ENCODE measurements at regions not wholly inside any gene's neighbourhood (a gene's known extent, or its start where the extent isn't known, plus 50 kb on each side); places are given as distances from the start of the nearest gene placed in this dataset.

DNA sequence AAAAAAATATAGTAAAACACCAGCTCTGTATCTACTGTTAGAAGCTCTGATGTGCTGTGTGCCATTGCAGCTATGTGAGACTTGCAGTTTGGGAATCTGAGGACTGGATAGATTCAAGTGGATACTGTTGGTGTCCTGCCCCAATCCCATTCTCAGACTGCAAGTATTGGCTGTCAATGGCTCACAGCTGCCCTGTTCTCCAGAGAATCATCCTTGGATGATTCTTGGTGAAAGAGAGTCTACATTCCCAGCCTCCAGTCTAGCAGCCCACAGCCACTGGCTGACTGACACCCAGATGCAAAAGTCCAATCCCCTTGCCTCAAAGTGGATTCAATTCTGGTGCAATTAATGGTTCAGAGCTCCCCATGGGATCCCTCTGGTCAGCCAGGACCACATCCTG, 206.1 kb upstream of the MTNR1B start:
- no peaks in the 10 kb centered on the region for H3K79me2 ChIP-seq (ENCODE audit: insufficient read depth, low read length)
- H2BK15ac ChIP-seq (ENCODE audit: low read depth, low read length): no peak overlapping the region
- H3T11ph ChIP-seq (ENCODE audit: low read length): no peak overlapping the region
- Mint-ChIP-seq H3K9me3 (no peaks in the 10 kb centered on the region), H3K36me3 (ENCODE audit: insufficient read depth in 1 of 3, low read depth in 3 of 3) (peaks cover 0 to 6% (median 0%) of the 10 kb centered on the region in 3 experiments; a peak in 3 of 7 replicates), H3K27ac (peak overlapping the region in 1 of 3 experiments; percentile 60; a peak in 2 of 7 replicates), H3K4me1 (peaks cover 22 to 25% of the 10 kb centered on the region in 2 experiments), H3K4me3 (no peak overlapping the region), H3K27me3 (ENCODE audit: low read depth) (no peaks in the 10 kb centered on the region)
- no peak overlapping the region for H4K91ac ChIP-seq (ENCODE audit: insufficient read length, low read depth, low read length)
- no peak overlapping the region for H4K8ac ChIP-seq (replicated peaks; ENCODE audit: insufficient read length, low read depth, low read length)
- no peaks in the 10 kb centered on the region for H3K9me3 ChIP-seq (ENCODE audit: control insufficient read depth, low read depth, low read length)
- H3K79me1 ChIP-seq (ENCODE audit: insufficient read depth, low read depth, low read length, poor library complexity, severe bottlenecking): no peaks in the 10 kb centered on the region
- no peaks in the 10 kb centered on the region for H3K27me3 ChIP-seq (ENCODE audit: insufficient read depth, low read length)
- H2BK120ac ChIP-seq (ENCODE audit: low read depth, low read length, poor library complexity, severe bottlenecking): no peak overlapping the region
- H3K14ac ChIP-seq (ENCODE audit: insufficient read depth, low read length): no peak overlapping the region
- H3K27ac ChIP-seq (ENCODE audit: insufficient read length, low read depth, low read length): no peak overlapping the region
- no peak overlapping the region for H3K56ac ChIP-seq (ENCODE audit: insufficient read length, low read depth, low read length)
- H2AFZ ChIP-seq (ENCODE audit: low read length): no peak overlapping the region
- no peaks in the 10 kb centered on the region for H3K23me2 ChIP-seq (ENCODE audit: insufficient read length, low read depth, low read length, poor library complexity, severe bottlenecking)
- no peak overlapping the region for H2BK5ac ChIP-seq (ENCODE audit: insufficient read length, low read length)
- no peak for DNase-seq
- no peak overlapping the region for H2AK5ac ChIP-seq (ENCODE audit: insufficient read length, low read length)
- TF ChIP-seq, protein P1, sequence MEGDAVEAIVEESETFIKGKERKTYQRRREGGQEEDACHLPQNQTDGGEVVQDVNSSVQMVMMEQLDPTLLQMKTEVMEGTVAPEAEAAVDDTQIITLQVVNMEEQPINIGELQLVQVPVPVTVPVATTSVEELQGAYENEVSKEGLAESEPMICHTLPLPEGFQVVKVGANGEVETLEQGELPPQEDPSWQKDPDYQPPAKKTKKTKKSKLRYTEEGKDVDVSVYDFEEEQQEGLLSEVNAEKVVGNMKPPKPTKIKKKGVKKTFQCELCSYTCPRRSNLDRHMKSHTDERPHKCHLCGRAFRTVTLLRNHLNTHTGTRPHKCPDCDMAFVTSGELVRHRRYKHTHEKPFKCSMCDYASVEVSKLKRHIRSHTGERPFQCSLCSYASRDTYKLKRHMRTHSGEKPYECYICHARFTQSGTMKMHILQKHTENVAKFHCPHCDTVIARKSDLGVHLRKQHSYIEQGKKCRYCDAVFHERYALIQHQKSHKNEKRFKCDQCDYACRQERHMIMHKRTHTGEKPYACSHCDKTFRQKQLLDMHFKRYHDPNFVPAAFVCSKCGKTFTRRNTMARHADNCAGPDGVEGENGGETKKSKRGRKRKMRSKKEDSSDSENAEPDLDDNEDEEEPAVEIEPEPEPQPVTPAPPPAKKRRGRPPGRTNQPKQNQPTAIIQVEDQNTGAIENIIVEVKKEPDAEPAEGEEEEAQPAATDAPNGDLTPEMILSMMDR (conservative IDR thresholded peaks at IDR 0.05): no peak
- H2BK20ac ChIP-seq (ENCODE audit: low read depth, low read length, poor library complexity, severe bottlenecking): no peak overlapping the region
- H3K23ac ChIP-seq (ENCODE audit: insufficient read length, low read depth, low read length): no peak overlapping the region
- H3K18ac ChIP-seq (ENCODE audit: insufficient read length, low read depth, low read length): no peak overlapping the region
- no peak overlapping the region for H3K4ac ChIP-seq (ENCODE audit: low read depth, low read length)
- H4K5ac ChIP-seq (ENCODE audit: insufficient read length, low read depth, low read length): no peak overlapping the region
- no peaks in the 10 kb centered on the region for H3K4me1 ChIP-seq (ENCODE audit: insufficient read depth, low read length)
- no peak overlapping the region for H3K4me2 ChIP-seq (ENCODE audit: insufficient read depth, insufficient read length, low read length)
- no peak overlapping the region for H3K9ac ChIP-seq (ENCODE audit: extremely low read depth, insufficient read length, low read length)
- no peak overlapping the region for H2BK12ac ChIP-seq (ENCODE audit: insufficient read length, low read depth, low read length)
- no peaks in the 10 kb centered on the region for H4K20me1 ChIP-seq (ENCODE audit: control insufficient read depth, insufficient read depth, insufficient read length)
